Spinal cord (tissue), 9 donors: ENCODE measurements at regions not wholly inside any gene's neighbourhood (a gene's known extent, or its start where the extent isn't known, plus 50 kb on each side); places are given as distances from the start of the nearest gene placed in this dataset.
"Not testable (repeated sequence)": the region's sequence is repeated elsewhere in the genome, so short reads cannot be mapped to it uniquely, and the experiment has no call there.

Experiments used
- DNase-seq, 6 donors: peaks; one replicate each; pipeline versions ENCODE4 v3.0.0 to v3.0.0-alpha.2; 2013 to 2015; ENCODE audit warnings: low spot score in 6 of 6, low read depth in 4 of 6
- H3K27ac ChIP-seq: one replicate; pipeline ENCODE4 v1.5.1; 2013; ENCODE audit warnings: low read depth, low read length, control low read depth
- H3K27me3 ChIP-seq: one replicate; pipeline ENCODE4 v1.6.1; 2013; ENCODE audit warnings: low read length; ENCODE audit not compliant: control insufficient read depth, insufficient read depth
- H3K36me3 ChIP-seq: one replicate; pipeline ENCODE4 v1.6.1; 2013; ENCODE audit warnings: low read length; ENCODE audit not compliant: control insufficient read depth, insufficient read depth
- H3K4me1 ChIP-seq: one replicate; pipeline ENCODE4 v1.6.1; 2013; ENCODE audit warnings: low read length; ENCODE audit not compliant: control insufficient read depth, insufficient read depth
- H3K4me3 ChIP-seq: one replicate; pipeline ENCODE4 v1.5.1; 2013; ENCODE audit warnings: low read depth, low read length, control low read depth
- H3K9me3 ChIP-seq: one replicate; pipeline ENCODE4 v1.6.1; 2013; ENCODE audit warnings: low read length; ENCODE audit not compliant: control insufficient read depth, insufficient read depth
- WGBS: methylation state at CpG from one replicate; pipeline ENCODE4 v1.1.5; 2013; ENCODE audit warnings: missing lambda C conversion rate; ENCODE audit not compliant: insufficient coverage; 5-methylcytosine and 5-hydroxymethylcytosine counted together
- donor health status: healthy.

DNA sequence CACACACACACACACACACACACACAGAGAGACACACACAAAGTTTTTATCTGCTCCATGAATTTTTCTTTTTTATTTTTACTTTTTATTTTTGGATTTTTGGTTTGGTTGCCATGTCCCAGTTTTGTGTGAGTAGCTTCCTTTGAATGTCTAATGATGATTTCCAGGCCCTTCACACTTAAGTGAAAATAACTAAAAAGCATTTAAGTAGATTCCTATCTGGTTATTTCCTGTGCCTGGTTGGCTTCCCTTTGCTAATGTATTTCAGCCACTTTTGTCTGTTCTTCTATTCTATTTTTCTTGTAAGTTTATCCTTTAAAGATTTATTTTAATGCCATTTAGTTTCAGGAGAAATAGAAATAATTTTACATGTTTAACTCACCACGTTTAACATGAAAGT lies 755.4 kb downstream of the SLC6A15 start:
- H3K36me3 ChIP-seq: no peaks in the 10 kb centered on the region
- H3K27me3 ChIP-seq: no peaks in the 10 kb centered on the region
- H3K4me3 ChIP-seq: no peak overlapping the region
- no peaks in the 10 kb centered on the region for H3K4me1 ChIP-seq
- no peak overlapping the region for H3K27ac ChIP-seq
- no CpG with 5 or more reads among the region's 1 CpG for WGBS
- DNase-seq: no peak
- no peaks in the 10 kb centered on the region for H3K9me3 ChIP-seq

- not testable (repeated sequence) for DNase-seq, H3K9me3 ChIP-seq, H3K27ac ChIP-seq, H3K4me1 ChIP-seq, H3K27me3 ChIP-seq, H3K4me3 ChIP-seq, H3K36me3 ChIP-seq
- WGBS: 97% methylated on average over 25 of the region's 30 CpGs
These were observed 757.3 kb downstream of the SLC6A15 start for GRCh38 chr12:84154991-84155930.

DNA sequence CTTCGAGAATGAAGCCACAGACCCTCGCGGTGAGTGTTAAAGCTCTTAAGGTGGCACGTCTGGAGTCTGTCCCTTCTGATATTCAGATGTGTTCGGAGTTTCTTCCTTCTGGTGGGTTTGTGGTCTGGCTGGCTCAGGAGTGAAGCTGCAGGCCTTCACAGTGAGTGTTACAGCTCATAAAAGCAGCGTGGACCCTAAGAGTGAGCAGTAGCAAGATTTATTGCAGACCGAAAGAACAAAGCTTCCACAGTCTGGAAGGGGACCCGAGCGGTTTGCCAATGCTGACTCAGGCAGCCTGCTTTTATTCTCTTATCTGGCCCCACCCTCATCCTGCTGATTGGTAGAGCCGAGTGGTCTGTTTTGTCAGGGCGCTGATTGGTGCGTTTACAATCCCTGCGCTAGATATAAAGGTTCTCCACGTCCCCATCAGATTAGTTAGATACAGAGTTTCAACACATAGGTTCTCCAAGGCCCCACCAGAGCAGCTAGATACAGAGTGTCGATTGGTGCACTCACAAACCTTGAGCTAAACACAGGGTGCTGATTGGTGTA lies 758.1 kb downstream of the SLC6A15 start:
- H3K4me3 ChIP-seq, H3K9me3 ChIP-seq, H3K27ac ChIP-seq, H3K4me1 ChIP-seq, DNase-seq, H3K36me3 ChIP-seq, H3K27me3 ChIP-seq: not testable (repeated sequence)
- WGBS: 96% methylated on average over 6 of the region's 15 CpGs

- H3K27ac ChIP-seq: no peak overlapping the region
- H3K4me3 ChIP-seq: no peak overlapping the region
- H3K4me1 ChIP-seq: no peaks in the 10 kb centered on the region
- WGBS: no CpG with 5 or more reads among the region's 3 CpGs
- no peaks in the 10 kb centered on the region for H3K36me3 ChIP-seq
- no peak for DNase-seq
- no peaks in the 10 kb centered on the region for H3K27me3 ChIP-seq
- H3K9me3 ChIP-seq: no peaks in the 10 kb centered on the region
These were observed 762.4 kb downstream of the SLC6A15 start for GRCh38 chr12:84150201-84150600.

GRCh38 chr12:84148335-84148734 lies 764.3 kb downstream of the SLC6A15 start:
- 93% methylated on average over 3 of the region's 3 CpGs for WGBS
- Histone ChIP-seq H3K9me3 (no peaks in the 10 kb centered on the region), H3K36me3 (no peaks in the 10 kb centered on the region), H3K4me1 (no peaks in the 10 kb centered on the region), H3K4me3 (no peak overlapping the region), H3K27me3 (no peaks in the 10 kb centered on the region), H3K27ac (no peak overlapping the region)
- DNase-seq: no peak

GRCh38 chr12:84136862-84137367 lies 775.7 kb downstream of the SLC6A15 start:
- Histone ChIP-seq H3K4me3 (no peak overlapping the region), H3K9me3 (no peaks in the 10 kb centered on the region), H3K36me3 (no peaks in the 10 kb centered on the region), H3K4me1 (no peaks in the 10 kb centered on the region), H3K27ac (no peak overlapping the region), H3K27me3 (no peaks in the 10 kb centered on the region)
- DNase-seq: no peak
- WGBS: no CpG with 5 or more reads among the region's 4 CpGs

DNA sequence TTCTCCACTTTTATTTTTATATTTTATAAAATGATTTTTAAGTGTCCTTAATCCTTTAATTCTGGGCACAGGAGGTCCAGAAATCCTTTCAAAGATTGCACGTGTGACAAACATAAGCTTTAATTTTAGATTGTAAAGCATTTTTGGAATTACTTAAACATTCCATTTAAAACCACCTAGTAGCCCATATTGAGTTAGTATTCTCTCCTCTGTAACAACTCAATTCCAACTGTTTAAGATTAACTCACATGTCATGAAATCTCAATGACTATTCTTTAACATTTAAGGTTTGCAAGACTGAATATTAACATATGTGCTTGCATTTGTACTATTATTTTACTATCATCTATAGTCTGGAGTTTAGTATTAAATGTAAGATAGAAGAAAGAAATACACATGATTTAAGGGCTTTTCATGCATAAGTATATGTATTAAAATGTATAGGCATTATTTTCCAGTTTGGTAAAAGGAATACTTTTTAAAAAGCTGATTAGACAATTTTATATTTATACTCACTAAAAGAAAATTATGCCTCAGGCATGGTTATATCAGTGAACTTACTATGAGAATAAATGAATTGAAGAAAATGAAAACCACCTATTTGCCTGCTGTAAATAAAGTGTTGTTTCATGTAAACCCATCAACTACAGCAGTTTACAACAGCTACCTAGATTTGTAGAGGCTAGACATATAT lies 776.9 kb downstream of the SLC6A15 start:
- no CpG with 5 or more reads among the region's 1 CpG for WGBS

DNA sequence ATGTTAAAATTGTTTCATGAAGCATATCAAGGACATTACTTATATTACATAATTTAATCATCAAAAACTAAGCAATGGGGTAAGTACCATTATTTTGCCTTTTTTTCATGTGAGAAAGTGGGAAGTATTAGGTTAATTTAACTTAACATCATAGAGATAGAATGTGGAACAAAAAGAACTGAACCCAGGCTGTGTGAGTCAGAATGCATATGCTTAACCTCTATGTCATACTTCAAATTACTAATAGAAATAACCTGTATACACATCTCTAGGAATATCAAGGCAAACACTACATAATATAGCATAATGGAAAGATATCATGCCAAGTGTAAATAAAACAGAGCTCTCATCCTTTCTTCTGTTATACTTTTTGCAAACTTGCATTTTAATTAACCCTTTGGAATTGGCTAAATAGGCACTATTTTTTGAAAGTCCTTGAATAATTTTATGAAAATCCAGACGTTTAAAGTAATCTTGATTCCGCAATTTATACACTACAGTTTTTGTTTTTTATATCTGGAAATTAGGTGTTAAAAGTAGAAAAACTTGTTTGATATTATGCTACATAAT lies 777.7 kb downstream of the SLC6A15 start:
- Histone ChIP-seq H3K27ac (no peak overlapping the region), H3K27me3 (no peaks in the 10 kb centered on the region), H3K36me3 (no peaks in the 10 kb centered on the region), H3K4me3 (no peak overlapping the region), H3K4me1 (no peaks in the 10 kb centered on the region), H3K9me3 (no peaks in the 10 kb centered on the region)
- DNase-seq: no peak
- no CpG with 5 or more reads among the region's 2 CpGs for WGBS

More for the DNA sequence above, 776.9 kb downstream of the SLC6A15 start:
- Histone ChIP-seq H3K4me1 (no peaks in the 10 kb centered on the region), H3K27ac (no peak overlapping the region), H3K9me3 (no peaks in the 10 kb centered on the region), H3K27me3 (no peaks in the 10 kb centered on the region), H3K36me3 (no peaks in the 10 kb centered on the region), H3K4me3 (no peak overlapping the region)
- no peak for DNase-seq

DNA sequence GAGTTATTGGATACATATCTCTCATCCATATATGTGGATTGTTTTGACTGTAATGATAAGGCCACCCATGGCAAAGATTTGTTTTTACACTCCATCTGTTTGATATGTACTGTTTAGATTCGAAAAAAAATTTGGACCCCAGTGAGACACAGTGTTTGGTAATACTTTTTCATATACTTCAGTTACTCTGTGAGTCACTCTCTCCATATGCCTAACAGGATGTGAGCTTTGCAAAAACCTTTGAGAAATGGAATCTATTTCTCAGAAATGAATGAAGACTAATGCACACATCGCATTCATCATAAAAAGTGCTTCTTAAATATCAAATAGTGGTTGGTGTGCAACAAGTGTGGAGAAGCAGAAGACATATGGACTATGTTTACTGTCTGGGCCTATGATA lies 781.5 kb downstream of the SLC6A15 start:
- no peaks in the 10 kb centered on the region for H3K27me3 ChIP-seq
- no peaks in the 10 kb centered on the region for H3K4me1 ChIP-seq
- DNase-seq: no peak
- H3K36me3 ChIP-seq: no peaks in the 10 kb centered on the region
- no CpG with 5 or more reads among the region's 2 CpGs for WGBS
- H3K4me3 ChIP-seq: no peak overlapping the region
- no peaks in the 10 kb centered on the region for H3K9me3 ChIP-seq
- H3K27ac ChIP-seq: no peak overlapping the region
